ENCODE measurements at regions not wholly inside any gene's neighbourhood (a gene's known extent, or its start where the extent isn't known, plus 50 kb on each side); places are given as distances from the start of the nearest gene placed in this dataset.

DNA sequence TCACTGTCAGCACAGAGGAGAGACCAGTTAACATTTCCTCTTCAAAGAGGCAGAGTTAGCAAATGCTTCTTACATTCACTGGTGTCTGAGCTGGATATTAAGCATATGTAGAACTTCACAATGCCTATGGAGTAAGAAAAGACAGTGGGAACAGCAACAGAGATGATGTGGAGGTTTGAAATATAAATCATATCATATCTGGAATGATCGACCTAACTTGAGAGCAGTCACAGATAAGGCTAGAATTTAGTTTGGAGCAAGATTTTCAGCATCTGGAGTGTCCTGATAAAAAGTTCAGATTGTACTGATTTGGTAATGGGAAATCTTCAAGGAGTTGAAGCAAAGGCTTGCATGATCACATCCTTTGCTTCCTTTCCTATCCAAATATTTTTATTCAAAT is 90.5 kb upstream of the ANKRD50 start:
- TF ChIP-seq, protein P1, sequence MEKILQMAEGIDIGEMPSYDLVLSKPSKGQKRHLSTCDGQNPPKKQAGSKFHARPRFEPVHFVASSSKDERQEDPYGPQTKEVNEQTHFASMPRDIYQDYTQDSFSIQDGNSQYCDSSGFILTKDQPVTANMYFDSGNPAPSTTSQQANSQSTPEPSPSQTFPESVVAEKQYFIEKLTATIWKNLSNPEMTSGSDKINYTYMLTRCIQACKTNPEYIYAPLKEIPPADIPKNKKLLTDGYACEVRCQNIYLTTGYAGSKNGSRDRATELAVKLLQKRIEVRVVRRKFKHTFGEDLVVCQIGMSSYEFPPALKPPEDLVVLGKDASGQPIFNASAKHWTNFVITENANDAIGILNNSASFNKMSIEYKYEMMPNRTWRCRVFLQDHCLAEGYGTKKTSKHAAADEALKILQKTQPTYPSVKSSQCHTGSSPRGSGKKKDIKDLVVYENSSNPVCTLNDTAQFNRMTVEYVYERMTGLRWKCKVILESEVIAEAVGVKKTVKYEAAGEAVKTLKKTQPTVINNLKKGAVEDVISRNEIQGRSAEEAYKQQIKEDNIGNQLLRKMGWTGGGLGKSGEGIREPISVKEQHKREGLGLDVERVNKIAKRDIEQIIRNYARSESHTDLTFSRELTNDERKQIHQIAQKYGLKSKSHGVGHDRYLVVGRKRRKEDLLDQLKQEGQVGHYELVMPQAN (conservative IDR thresholded peaks at IDR 0.05) = no peak
- no peak for TF ChIP-seq SP1 (IDR thresholded peaks at IDR 0.05; ENCODE audit: low read depth, low read length)
- no peak for TF ChIP-seq CHD2 (IDR thresholded peaks at IDR 0.05; ENCODE audit: borderline replicate concordance, low read depth, low read length)
- no peak for TF ChIP-seq MXI1 (IDR thresholded peaks at IDR 0.05; ENCODE audit: low read depth, low read length)
- TF ChIP-seq, protein P2, sequence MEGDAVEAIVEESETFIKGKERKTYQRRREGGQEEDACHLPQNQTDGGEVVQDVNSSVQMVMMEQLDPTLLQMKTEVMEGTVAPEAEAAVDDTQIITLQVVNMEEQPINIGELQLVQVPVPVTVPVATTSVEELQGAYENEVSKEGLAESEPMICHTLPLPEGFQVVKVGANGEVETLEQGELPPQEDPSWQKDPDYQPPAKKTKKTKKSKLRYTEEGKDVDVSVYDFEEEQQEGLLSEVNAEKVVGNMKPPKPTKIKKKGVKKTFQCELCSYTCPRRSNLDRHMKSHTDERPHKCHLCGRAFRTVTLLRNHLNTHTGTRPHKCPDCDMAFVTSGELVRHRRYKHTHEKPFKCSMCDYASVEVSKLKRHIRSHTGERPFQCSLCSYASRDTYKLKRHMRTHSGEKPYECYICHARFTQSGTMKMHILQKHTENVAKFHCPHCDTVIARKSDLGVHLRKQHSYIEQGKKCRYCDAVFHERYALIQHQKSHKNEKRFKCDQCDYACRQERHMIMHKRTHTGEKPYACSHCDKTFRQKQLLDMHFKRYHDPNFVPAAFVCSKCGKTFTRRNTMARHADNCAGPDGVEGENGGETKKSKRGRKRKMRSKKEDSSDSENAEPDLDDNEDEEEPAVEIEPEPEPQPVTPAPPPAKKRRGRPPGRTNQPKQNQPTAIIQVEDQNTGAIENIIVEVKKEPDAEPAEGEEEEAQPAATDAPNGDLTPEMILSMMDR (IDR thresholded peaks at IDR 0.05 in 2 of 3, conservative IDR thresholded peaks at IDR 0.05 in 1 of 3; ENCODE audit: control insufficient read depth in 2 of 3, extremely low read depth in 1 of 3, insufficient read depth in 1 of 3, low read depth in 3 of 3, low read length in 3 of 3) = no peak
- TF ChIP-seq JUND (IDR thresholded peaks at IDR 0.05; ENCODE audit: low read depth, low read length) = no peak
- TF ChIP-seq EZH2 (IDR thresholded peaks at IDR 0.05; ENCODE audit: borderline replicate concordance, control insufficient read depth, low read depth, low read length) = no peak
- no peak for TF ChIP-seq HDAC6 (IDR thresholded peaks at IDR 0.05; ENCODE audit: unreplicated experiment)

Measured in GM12878 (cell line).